ENCODE measurements at regions not wholly inside any gene's neighbourhood (a gene's known extent, or its start where the extent isn't known, plus 50 kb on each side); places are given as distances from the start of the nearest gene placed in this dataset.

GRCh38 chr10:10160821-10161312 lies 856.8 kb upstream of the CELF2 start:
- TF ChIP-seq ZC3H10 (CRISPR knock-in tag; IDR thresholded peaks at IDR 0.05) (no peak), PATZ1 (CRISPR knock-in tag; IDR thresholded peaks at IDR 0.05; ENCODE audit: borderline replicate concordance) (no peak), GLIS3 (CRISPR knock-in tag; IDR thresholded peaks at IDR 0.05) (no peak), CSRNP3 (CRISPR knock-in tag; IDR thresholded peaks at IDR 0.05) (no peak), OSR1 (CRISPR knock-in tag; IDR thresholded peaks at IDR 0.05) (no peak)
- TF ChIP-seq, protein P1, sequence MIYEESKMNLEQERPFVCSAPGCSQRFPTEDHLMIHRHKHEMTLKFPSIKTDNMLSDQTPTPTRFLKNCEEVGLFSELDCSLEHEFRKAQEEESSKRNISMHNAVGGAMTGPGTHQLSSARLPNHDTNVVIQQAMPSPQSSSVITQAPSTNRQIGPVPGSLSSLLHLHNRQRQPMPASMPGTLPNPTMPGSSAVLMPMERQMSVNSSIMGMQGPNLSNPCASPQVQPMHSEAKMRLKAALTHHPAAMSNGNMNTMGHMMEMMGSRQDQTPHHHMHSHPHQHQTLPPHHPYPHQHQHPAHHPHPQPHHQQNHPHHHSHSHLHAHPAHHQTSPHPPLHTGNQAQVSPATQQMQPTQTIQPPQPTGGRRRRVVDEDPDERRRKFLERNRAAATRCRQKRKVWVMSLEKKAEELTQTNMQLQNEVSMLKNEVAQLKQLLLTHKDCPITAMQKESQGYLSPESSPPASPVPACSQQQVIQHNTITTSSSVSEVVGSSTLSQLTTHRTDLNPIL (CRISPR knock-in tag; IDR thresholded peaks at IDR 0.05; ENCODE audit: low read depth): no peak
